SK-MEL-5 (cell line): ENCODE measurements at regions not wholly inside any gene's neighbourhood (a gene's known extent, or its start where the extent isn't known, plus 50 kb on each side); places are given as distances from the start of the nearest gene placed in this dataset.

ENCODE experiments used
- DNase-seq: peaks from one replicate; pipeline ENCODE4 v3.0.0-alpha.2; 2016; ENCODE audit warnings: low read depth, low spot score
- in situ Hi-C: cut with HindIII; loops from 2 replicates; pipeline ENCODE4 v1.10.0; 2016; ENCODE audit warnings: low sequenced_read_pairs, high pct_unique_total_duplicates, low pct_unique_long_range_greater_than_20kb

GRCh38 chr18:11553098-11553940 is 56.1 kb upstream of the SLC35G4 start:
- peak; percentile 70 for DNase-seq
- in situ Hi-C loops, result no loop called here

GRCh38 chr18:11548916-11549551 is 60.4 kb upstream of the SLC35G4 start:
- in situ Hi-C loops, result no loop called here
- DNase-seq, result no peak

GRCh38 chr18:11548396-11548795 is 61.0 kb upstream of the SLC35G4 start:
- in situ Hi-C loops, result no loop called here
- DNase-seq, result no peak

GRCh38 chr18:11544060-11544633 is 65.2 kb upstream of the SLC35G4 start:
- in situ Hi-C loops, result no loop called here
- no peak for DNase-seq

GRCh38 chr18:11541179-11541578 is 68.2 kb upstream of the SLC35G4 start:
- no peak for DNase-seq
- in situ Hi-C loops, result no loop called here

GRCh38 chr18:11533942-11534496 is 75.4 kb upstream of the SLC35G4 start:
- no peak for DNase-seq
- in situ Hi-C loops, result no loop called here

- in situ Hi-C loops, result no loop called here
- no peak for DNase-seq
Observed at GRCh38 chr18:11533513-11533890, 75.9 kb upstream of the SLC35G4 start.

GRCh38 chr18:11532758-11533512 is 76.5 kb upstream of the SLC35G4 start:
- DNase-seq, result no peak
- in situ Hi-C loops, result no loop called here

GRCh38 chr18:11529081-11529480 is 80.3 kb upstream of the SLC35G4 start:
- DNase-seq, result no peak
- in situ Hi-C loops, result no loop called here

GRCh38 chr18:11526675-11527074 is 82.7 kb upstream of the SLC35G4 start:
- in situ Hi-C loops, result no loop called here
- no peak for DNase-seq

- DNase-seq, result no peak
- in situ Hi-C loops, result no loop called here
Observed at GRCh38 chr18:11523804-11524203, 85.6 kb upstream of the SLC35G4 start.

- DNase-seq, result no peak
Observed at GRCh38 chr18:11522992-11523391, 86.4 kb upstream of the SLC35G4 start.

GRCh38 chr18:11521853-11522252 is 87.5 kb upstream of the SLC35G4 start:
- in situ Hi-C loops, result no loop called here
- no peak for DNase-seq

More at GRCh38 chr18:11522992-11523391, 86.4 kb upstream of the SLC35G4 start:
- in situ Hi-C loops, result no loop called here

GRCh38 chr18:11520536-11520935 is 88.9 kb upstream of the SLC35G4 start:
- no peak for DNase-seq
- in situ Hi-C loops, result no loop called here

- DNase-seq, result peak; percentile 79
- in situ Hi-C loops, result no loop called here
Observed at GRCh38 chr18:11518788-11519685, 90.4 kb upstream of the SLC35G4 start.

- in situ Hi-C loops, result no loop called here
- DNase-seq, result no peak
Observed at GRCh38 chr18:11517704-11518103, 91.7 kb upstream of the SLC35G4 start.
